ENCODE measurements at regions not wholly inside any gene's neighbourhood (a gene's known extent, or its start where the extent isn't known, plus 50 kb on each side); places are given as distances from the start of the nearest gene placed in this dataset.

GRCh38 chr14:30322819-30323218 lies 236.1 kb upstream of the G2E3 start:
- TF ChIP-seq CTCF (IDR thresholded peaks at IDR 0.05): no peak
- Histone ChIP-seq H3K9ac (no peak overlapping the region), H3K36me3 (ENCODE audit: control insufficient read depth, insufficient read depth, low read length) (no peaks in the 10 kb centered on the region)

GRCh38 chr14:30330033-30330432 lies 228.9 kb upstream of the G2E3 start:
- Histone ChIP-seq H3K4me2 (ENCODE audit: low read length) (no peak overlapping the region), H3K27me3 (ENCODE audit: control insufficient read depth, insufficient read depth, low read length) (no peaks in the 10 kb centered on the region), H3K4me1 (no peaks in the 10 kb centered on the region), H3K4me3 (ENCODE audit: low read depth, low read length) (no peak overlapping the region), H3K36me3 (ENCODE audit: control insufficient read depth, insufficient read depth, low read length) (no peaks in the 10 kb centered on the region), H2AFZ (no peak overlapping the region), H3K79me2 (no peaks in the 10 kb centered on the region), H3K9me3 (ENCODE audit: control insufficient read depth, low read length) (no peaks in the 10 kb centered on the region), H3K9ac (no peak overlapping the region), H3K27ac (no peak overlapping the region)
- TF ChIP-seq CTCF (IDR thresholded peaks at IDR 0.05): no peak

More at GRCh38 chr14:30322819-30323218, 236.1 kb upstream of the G2E3 start:
- Histone ChIP-seq H3K79me2 (no peaks in the 10 kb centered on the region), H2AFZ (no peak overlapping the region), H3K9me3 (ENCODE audit: control insufficient read depth, low read length) (no peaks in the 10 kb centered on the region), H3K27ac (no peak overlapping the region), H3K4me3 (ENCODE audit: low read depth, low read length) (no peak overlapping the region), H3K4me2 (ENCODE audit: low read length) (no peak overlapping the region), H3K4me1 (no peaks in the 10 kb centered on the region), H3K27me3 (ENCODE audit: control insufficient read depth, insufficient read depth, low read length) (no peaks in the 10 kb centered on the region)

- H3K4me1 ChIP-seq: no peaks in the 10 kb centered on the region
- no peak overlapping the region for H2AFZ ChIP-seq
- no peak overlapping the region for H3K4me2 ChIP-seq (ENCODE audit: low read length)
- no peak for TF ChIP-seq CTCF (IDR thresholded peaks at IDR 0.05)
- no peak overlapping the region for H3K9ac ChIP-seq
- no peaks in the 10 kb centered on the region for H3K9me3 ChIP-seq (ENCODE audit: control insufficient read depth, low read length)
- no peaks in the 10 kb centered on the region for H3K27me3 ChIP-seq (ENCODE audit: control insufficient read depth, insufficient read depth, low read length)
- no peaks in the 10 kb centered on the region for H3K79me2 ChIP-seq
- H3K27ac ChIP-seq: no peak overlapping the region
- H3K36me3 ChIP-seq (ENCODE audit: control insufficient read depth, insufficient read depth, low read length): no peaks in the 10 kb centered on the region
- no peak overlapping the region for H3K4me3 ChIP-seq (ENCODE audit: low read depth, low read length)
Observed at GRCh38 chr14:30330445-30330844, 228.5 kb upstream of the G2E3 start.

GRCh38 chr14:30331030-30331429 lies 227.9 kb upstream of the G2E3 start:
- Histone ChIP-seq H3K27me3 (ENCODE audit: control insufficient read depth, insufficient read depth, low read length) (no peaks in the 10 kb centered on the region), H3K4me1 (no peaks in the 10 kb centered on the region), H2AFZ (no peak overlapping the region), H3K79me2 (no peaks in the 10 kb centered on the region), H3K4me2 (ENCODE audit: low read length) (no peak overlapping the region), H3K9ac (no peak overlapping the region), H3K36me3 (ENCODE audit: control insufficient read depth, insufficient read depth, low read length) (no peaks in the 10 kb centered on the region), H3K9me3 (ENCODE audit: control insufficient read depth, low read length) (no peaks in the 10 kb centered on the region), H3K4me3 (ENCODE audit: low read depth, low read length) (no peak overlapping the region), H3K27ac (no peak overlapping the region)
- TF ChIP-seq CTCF (IDR thresholded peaks at IDR 0.05): no peak

GRCh38 chr14:30332374-30332773 lies 226.6 kb upstream of the G2E3 start:
- Histone ChIP-seq H2AFZ (no peak overlapping the region), H3K9ac (no peak overlapping the region), H3K27me3 (ENCODE audit: control insufficient read depth, insufficient read depth, low read length) (no peaks in the 10 kb centered on the region), H3K4me3 (ENCODE audit: low read depth, low read length) (no peak overlapping the region), H3K9me3 (ENCODE audit: control insufficient read depth, low read length) (no peaks in the 10 kb centered on the region), H3K4me1 (no peaks in the 10 kb centered on the region), H3K79me2 (no peaks in the 10 kb centered on the region), H3K4me2 (ENCODE audit: low read length) (no peak overlapping the region), H3K36me3 (ENCODE audit: control insufficient read depth, insufficient read depth, low read length) (no peaks in the 10 kb centered on the region), H3K27ac (no peak overlapping the region)
- no peak for TF ChIP-seq CTCF (IDR thresholded peaks at IDR 0.05)
